ENCODE measurements at regions not wholly inside any gene's neighbourhood (a gene's known extent, or its start where the extent isn't known, plus 50 kb on each side); places are given as distances from the start of the nearest gene placed in this dataset.

- TF ChIP-seq CTCF (IDR thresholded peaks at IDR 0.05) (no peak), POLR2A (IDR thresholded peaks at IDR 0.05) (no peak)
These were observed 52.3 kb downstream of the HDGFL1 start for GRCh38 chr6:22621701-22622100.
